ENCODE measurements at regions not wholly inside any gene's neighbourhood (a gene's known extent, or its start where the extent isn't known, plus 50 kb on each side); places are given as distances from the start of the nearest gene placed in this dataset.
"Not testable (repeated sequence)": the region's sequence is repeated elsewhere in the genome, so short reads cannot be mapped to it uniquely, and the experiment has no call there.

DNA sequence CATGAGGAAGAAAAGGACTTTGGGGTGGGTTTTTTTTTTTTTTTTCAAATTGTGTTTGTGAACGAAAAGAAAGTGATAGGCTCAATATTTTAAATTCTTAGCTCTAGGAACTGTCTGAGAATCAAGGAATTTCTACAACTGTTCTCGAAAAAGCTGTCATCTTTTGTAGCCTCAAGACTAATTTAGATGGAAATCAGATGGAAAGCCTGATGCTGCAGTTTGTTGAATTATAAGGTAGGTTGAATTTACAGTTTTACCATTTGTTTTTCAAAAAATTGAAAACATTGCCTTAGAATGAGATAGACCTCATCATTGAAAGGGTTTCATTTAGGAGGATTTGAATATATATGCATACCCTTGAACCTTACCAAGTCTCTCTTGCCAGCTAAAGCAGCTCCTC, 109.3 kb upstream of the TRHDE start:
- DNase-seq, result no peak

DNA sequence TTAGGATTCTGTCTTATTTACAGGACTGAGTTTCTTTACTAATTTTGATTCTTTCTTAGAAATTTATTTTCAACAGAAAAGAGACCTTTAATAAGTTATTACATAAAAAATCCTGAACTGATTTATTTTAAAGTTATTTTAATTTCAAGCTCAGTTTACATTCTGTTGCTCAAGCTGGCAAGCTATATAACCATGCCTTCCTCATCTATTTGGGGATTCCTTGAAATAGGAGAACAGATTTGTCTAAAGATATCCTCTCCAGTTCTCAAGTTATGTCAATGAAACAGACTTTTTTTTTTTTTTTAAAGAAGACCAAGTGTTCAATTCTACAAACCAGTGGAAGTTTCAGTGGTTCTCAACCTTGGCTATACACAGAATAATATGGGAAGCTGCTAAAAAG, 103.3 kb upstream of the TRHDE start:
- no peak for DNase-seq

DNA sequence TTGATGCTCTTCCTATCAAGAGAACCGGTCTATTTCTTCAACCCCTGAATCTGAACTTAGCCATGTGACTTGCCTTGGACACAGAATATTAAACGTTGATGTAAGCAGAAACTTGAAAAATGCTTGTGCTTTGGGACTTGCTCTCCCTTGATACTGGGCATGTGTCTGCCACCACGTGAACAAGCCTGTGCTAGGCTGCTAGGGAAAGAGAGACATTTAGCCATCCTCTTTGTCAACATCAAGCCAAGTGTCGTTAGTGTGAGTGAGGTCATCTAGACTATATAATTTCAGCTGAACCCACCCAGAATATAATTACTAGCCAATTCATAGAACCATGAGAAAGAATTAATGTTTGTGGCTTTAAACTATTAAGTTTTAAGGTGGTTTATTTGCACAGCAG, 98.2 kb upstream of the TRHDE start:
- DNase-seq, result no peak

DNA sequence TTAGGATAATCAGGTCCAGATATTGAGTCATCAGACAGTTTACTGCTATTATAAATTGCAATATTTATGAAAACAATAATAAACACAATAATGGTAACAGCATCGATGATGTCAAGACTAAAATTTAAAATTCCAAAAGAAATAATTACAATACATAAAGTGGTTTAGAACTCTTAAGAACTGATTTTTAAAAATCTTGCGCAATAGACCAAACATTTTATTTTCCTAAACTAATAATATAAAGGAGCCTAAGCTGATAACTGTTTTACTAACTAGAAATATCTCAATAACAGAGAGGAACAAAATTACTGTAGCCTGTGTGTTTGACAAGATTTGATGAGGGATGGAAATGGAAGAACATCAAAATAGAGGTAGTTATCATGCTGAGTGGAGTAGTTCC, 93.9 kb upstream of the TRHDE start:
- DNase-seq, result no peak

DNA sequence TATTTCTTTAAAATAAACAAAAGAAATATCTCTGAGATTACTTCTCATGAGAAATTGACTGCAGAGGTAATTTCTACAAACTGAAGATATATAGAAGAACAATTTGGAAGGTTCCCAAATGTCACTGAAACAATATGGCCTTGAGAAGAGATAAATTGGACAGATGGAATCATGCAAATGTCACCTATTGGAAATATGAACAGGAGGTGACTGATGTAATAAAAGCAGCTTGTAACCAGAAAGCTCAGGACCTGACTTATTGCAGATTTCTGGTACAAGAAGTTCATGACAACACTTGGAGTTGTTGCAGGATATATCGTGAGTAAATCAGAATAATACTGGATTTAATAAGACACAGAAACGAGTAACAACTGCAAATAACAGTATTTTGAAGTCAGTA, 93.3 kb upstream of the TRHDE start:
- no peak for DNase-seq

DNA sequence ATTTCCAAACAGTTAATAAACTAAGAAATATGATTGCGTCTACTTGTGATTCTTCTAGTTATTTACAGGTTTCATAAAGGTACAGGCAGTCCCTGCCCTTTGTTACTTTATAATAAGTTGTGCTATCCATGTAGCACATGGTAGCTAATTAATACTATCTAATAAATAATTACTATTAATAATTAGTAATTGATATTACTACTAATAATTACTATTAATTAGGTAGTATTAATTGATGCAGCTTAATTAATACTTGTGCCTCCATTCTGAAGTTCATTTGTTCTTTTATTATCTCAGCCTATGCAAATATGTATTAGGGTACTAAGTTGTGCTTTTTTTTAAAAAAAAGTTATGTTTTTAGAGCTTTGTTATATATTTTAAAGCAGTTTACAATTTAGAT, 92.3 kb upstream of the TRHDE start:
- no peak for DNase-seq

DNA sequence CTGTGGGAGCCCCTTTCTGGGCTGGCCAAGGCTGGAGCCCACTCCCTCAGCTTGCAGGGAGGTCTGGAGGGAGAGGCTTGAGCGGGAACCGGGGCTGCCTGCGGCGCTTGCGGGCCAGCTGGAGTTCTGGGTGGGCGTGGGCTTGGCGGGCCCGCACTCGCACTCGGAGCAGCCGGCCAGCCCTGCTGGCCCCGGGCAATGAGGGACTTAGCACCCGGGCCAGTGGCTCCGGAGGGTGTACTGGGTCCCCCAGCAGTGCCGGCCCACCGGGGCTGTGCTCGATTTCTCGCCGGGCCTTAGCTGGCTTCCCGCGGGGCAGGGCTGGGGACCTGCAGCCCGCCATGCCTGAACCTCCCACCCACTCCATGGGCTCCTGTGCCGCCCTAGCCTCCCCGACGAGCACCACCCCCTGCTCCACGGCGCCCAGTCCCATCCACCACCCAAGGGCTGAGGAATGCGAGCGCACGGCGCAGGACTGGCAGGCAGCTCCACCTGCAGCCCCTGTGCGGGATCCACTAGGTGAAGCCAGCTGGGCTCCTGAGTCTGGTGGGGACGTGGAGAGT, 87.1 kb upstream of the TRHDE start:
- DNase-seq, result not testable (repeated sequence)

DNA sequence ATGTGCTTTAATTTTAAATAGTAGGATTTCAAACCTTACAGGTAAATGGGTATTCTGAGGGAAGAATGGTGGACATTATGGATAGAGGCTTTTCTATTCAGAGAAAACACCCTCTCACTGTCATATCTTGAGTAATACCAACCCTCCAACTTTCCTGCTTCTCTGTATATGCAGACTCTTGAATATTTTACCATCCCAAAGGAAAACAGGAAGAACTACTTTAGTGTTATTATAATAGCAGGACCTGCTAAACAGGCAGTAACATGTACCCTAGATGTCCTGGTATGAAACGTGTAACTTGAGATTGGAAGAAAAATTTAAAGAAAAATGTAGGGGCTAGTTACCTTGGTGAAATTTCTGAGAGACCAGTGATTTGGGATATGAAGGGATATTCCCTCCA, 82.9 kb upstream of the TRHDE start:
- DNase-seq, result no peak

DNA sequence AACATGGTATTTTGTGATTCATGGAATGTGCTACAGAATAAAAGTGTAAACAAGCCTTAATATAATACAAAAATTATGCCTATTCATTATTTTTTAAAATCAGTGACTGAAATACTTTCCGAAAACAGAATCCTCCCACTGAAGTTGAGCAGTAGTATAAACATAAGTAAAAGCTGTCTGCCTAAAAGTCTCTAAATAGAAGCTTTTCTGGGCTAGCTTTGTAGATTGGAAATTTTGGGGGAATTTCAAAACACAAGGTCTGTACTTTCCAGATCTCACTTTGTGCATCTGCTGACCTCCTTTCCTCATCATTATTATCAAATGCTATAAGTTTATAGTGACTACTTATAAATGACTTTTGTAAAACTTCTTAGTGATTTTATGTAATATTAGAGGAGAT, 80.4 kb upstream of the TRHDE start:
- no peak for DNase-seq

DNA sequence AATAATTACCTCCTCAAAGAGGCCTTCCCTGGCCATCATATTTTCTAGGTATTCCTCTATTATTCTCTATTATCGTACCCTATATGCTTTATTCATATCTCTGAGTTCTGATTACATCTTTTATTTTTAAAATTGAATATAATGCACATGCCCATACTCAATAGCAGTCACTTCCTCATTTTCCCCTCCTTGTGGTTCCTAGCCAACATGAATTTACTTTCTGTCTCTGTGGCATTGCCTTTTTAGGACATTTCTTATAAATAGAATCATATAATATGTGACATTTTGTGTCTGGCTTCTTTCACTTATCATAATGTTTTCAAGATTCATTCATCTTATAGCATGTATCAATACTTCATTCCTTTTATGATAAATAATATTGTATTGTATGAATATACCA, 74.4 kb upstream of the TRHDE start:
- DNase-seq, result no peak

DNA sequence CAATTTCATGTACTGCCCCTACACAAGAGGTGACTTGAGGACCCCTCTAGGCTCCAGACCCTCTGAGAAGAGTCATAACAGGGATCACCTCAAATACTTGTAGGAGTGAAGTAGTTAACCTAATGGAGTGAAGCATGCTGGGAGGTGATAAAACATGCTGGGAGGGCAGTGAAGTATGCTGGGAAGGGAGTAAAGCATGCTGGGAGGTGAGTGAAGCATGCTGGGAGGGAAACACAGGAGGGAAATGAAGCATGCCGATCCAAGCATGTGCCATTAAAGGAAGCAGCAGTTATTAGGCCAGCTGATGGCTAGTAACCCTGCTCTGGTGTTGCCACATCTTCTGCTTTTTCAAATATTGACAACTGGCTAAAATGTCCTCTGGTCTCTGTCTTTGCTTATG, 70.7 kb upstream of the TRHDE start:
- no peak for DNase-seq

DNA sequence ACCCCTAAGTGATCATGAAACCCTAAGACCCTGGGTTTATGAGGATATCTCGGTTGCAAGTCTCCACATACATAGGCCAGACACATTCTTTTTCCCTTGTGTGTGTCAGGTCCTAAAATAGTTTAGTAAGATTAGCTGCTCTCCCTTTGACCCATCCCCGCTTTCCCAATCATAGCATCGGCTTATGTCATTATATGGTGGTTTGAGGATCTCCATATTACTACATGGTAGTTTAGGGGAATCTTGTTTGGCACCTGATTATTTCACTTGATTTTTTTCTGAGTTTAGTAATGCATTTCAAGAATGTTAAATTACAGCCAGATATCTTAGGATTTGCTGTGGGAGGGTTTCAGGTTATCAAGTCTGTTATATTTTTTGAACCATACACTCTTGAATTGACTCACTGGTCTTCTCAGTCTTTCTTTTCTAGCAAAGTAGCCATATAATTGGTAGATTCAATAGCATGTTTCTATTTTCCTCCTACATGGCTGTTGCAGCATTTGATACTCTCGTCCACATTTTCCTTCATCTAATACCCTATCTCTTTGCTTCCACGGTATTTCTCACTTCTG, 68.3 kb upstream of the TRHDE start:
- DNase-seq, result no peak

DNA sequence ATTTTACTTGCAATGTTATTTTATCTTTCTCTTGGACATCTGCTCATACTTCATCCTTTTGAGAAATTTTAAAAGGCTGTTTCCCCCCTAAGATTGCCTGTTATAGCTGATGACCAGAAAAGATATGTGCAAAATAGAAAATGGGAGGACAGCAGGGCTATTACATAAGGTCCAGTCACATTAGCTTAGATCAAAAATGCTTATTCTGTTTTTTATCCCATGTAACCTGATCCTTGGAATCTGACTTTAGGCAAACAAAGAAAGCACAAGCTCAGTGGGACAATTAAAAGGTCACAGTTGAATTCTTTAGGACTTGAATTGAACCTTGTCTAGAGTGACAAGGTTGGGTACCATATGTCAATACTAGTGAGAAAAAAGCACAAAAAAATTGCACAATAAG, 65.1 kb upstream of the TRHDE start:
- no peak for DNase-seq

DNA sequence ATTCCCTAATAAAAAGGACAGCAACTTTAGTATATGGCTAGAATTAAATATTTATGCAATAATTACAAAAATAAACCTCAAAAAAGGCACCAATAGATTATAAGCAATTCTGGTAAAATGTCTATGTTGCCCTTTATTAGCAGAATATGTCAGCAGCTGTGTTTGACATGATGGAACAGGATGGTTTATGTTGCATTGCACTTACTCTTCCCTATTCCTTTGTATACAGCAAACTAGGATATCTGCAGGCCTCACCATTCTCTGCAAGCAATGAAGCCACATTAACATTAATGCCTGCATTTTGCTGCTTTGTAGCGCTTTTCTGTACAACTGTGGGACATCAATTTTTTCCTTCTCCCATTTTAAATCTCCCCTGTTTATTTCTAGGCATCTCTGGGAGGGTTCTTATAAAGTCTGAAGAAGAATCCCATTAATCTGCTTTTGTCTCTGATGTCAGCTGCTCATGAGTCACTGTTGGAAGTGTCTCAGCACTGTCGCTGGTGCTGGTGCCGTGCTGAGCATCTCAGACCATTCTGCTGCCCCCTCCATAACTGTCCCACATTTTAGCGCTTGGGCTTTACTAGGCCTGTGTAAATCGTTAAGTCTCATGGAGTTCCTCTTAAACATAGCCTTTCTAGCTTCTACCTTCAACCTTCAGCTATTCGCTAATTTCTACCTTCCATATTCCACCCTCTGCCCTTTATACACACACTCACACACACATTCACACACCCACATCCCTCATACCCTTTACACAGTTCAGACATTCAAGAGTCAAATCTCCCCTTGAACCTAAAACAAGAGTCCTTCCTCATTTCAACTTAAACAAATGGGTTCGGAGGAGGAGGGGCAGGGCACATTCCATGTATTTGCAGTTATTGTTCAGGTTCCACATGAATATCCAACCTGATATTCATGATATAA, 64.4 kb upstream of the TRHDE start:
- DNase-seq, result no peak

DNA sequence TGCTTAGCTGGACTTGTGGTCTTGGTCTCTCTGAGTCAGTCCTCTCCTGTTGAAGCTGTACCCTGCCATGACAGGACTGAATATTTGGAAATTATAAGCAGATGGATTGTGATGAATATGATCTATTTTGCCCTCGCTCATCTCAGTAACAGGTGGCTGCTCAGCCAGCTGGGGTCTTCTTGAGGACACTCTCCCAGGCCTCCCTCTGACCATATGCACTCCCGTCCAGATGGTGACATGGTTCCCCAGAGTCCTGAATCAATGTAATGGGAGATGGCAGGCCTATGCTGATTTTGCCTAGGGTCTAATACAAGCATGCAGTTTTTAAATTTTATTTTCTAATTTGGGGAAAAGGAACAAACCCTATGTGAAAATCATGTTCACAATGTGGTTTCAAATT, 63.1 kb upstream of the TRHDE start:
- DNase-seq, result no peak

DNA sequence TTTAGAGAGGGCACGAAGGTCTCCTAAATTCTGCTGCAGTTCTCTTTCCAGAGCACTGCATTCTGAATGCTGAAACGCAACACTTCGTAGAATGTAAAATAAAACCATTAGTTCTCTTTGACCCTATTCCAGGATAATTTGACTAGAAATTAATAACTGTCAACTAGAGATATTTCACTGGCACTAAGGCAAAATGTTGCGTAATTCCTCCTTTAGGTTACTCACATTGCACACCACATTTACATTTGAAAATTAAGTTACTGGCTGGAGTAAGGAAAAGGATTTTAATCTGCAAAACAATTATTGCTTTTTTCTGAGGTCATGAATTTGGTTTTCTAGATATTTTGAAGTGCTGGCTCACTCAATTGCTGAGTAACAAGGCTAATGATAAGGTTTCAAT, 58.0 kb upstream of the TRHDE start:
- peak; percentile 30 for DNase-seq

DNA sequence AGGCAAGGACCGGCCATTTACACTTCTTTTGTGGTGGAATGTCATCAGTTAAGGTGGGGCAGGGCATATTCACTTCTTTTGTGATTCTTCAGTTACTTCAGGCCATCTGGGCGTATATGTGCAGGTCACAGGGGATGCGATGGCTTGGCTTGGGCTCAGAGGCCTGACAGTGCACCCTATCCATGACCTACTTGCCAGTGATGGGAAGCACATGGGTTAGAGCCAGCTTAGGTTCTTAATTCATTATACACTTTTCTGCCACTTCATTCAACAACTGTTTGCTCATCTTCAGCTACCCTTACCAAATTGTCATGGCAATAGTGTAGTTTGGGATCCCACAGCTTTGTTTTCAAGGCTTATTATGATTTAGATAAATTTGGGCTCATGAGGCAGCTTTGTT, 56.9 kb upstream of the TRHDE start:
- DNase-seq, result not testable (repeated sequence)

DNA sequence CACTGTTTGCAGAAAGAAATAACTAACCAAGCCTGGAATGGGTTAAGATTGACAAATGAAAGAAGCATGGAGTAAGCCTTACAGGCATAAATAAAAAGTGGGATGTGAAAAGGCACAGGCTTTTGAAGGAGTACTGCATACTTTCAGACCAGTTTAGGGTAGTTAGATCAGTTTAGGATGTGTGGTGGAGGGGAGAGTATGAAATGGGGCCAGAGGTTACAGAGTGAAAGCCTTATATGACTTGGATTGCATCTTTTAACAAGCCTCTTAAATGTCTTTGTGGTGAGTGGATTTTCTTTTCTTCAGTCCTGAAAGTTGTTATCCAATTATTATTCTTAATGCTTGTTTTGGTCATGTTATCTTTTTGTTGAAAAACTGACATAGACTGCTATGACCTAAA, 52.2 kb upstream of the TRHDE start:
- peak; percentile 13 for DNase-seq

All from fibroblast of skin of abdomen (primary cell).